Panc1 (cell line): ENCODE measurements at regions not wholly inside any gene's neighbourhood (a gene's known extent, or its start where the extent isn't known, plus 50 kb on each side); places are given as distances from the start of the nearest gene placed in this dataset.

Experiments
- ATAC-seq: fragments of 200-7000 bp; cut with Tn5 transposase; 2 replicates; pipeline ENCODE4 v1.9.1; 2020; ENCODE audit warnings: mild to moderate bottlenecking, moderate library complexity
- BruUV-seq: library from RNA; stranded (reverse); fragments of 400-500 nt; replicated peaks from 2 replicates; lab custom pipeline; 2021; lab: Mats Ljungman, UMichigan
- CTCF ChIA-PET: fragments of 300-600 bp; sonication (Branson Sonifier 250); formaldehyde crosslinking; loops from one replicate; lab custom pipeline; 2022; ENCODE audit warnings: antibody characterized with exemption; lab: Charles Lee
- POLR2A ChIA-PET: fragments of 300-600 bp; sonication (Branson Sonifier 250); formaldehyde crosslinking; loops from one replicate; lab custom pipeline; 2022; ENCODE audit warnings: antibody characterized with exemption; lab: Charles Lee
- DNase-seq: peaks from one replicate; pipeline ENCODE4 v3.0.0-alpha.2; 2010; ENCODE audit warnings: low read depth, low spot score
- H3K27ac ChIP-seq: 2 replicates; pipeline ENCODE4 v1.5.1; 2011; ENCODE audit warnings: mild to moderate bottlenecking, low read length, inconsistent platforms
- H3K27me3 ChIP-seq: fragments of 200-500 bp; sonication (Bioruptor generic); 2 replicates; pipeline ENCODE4 v1.6.0; 2014; ENCODE audit warnings: low read length, inconsistent platforms; ENCODE audit not compliant: control insufficient read depth, insufficient read depth
- H3K36me3 ChIP-seq: fragments of 200-500 bp; sonication (Bioruptor generic); 2 replicates; pipeline ENCODE4 v1.5.1; 2014; ENCODE audit warnings: inconsistent platforms, mild to moderate bottlenecking, low read length, moderate library complexity; ENCODE audit not compliant: control insufficient read depth, insufficient read depth
- H3K4me1 ChIP-seq: 2 replicates; pipeline ENCODE4 v1.5.1; 2011; ENCODE audit warnings: inconsistent platforms, mild to moderate bottlenecking, low read length, moderate library complexity; ENCODE audit not compliant: control insufficient read depth, insufficient read depth
- H3K4me3 ChIP-seq, 2 experiments: 2 replicates each; pipeline ENCODE4 v1.5.1; 2011 to 2012; ENCODE audit warnings: low read depth in 2 of 2, low read length in 2 of 2, mild to moderate bottlenecking in 2 of 2, inconsistent platforms in 1 of 2, moderate library complexity in 1 of 2
- H3K9me3 ChIP-seq: fragments of 200-500 bp; sonication (Bioruptor generic); 2 replicates; pipeline ENCODE4 v1.5.1; 2014; ENCODE audit warnings: low read depth, mild to moderate bottlenecking, inconsistent platforms, low read length, moderate library complexity; ENCODE audit not compliant: control insufficient read depth, insufficient read depth
- CTCF ChIP-seq: fragments of 450-650 bp; IDR thresholded peaks from 2 replicates; pipeline ENCODE4 v1.5.1; 2017; ENCODE audit warnings: mild to moderate bottlenecking
- POLR2AphosphoS5 ChIP-seq: IDR thresholded peaks from 2 replicates; pipeline ENCODE4 v1.6.1; 2012; ENCODE audit warnings: mild to moderate bottlenecking, low read depth, low read length, moderate library complexity
- SIN3A ChIP-seq: IDR thresholded peaks from 2 replicates; pipeline ENCODE4 v1.6.1; 2012; ENCODE audit warnings: low read depth, mild to moderate bottlenecking, low read length, moderate library complexity, borderline replicate concordance; ENCODE audit not compliant: insufficient read depth
- TCF7L2 ChIP-seq: IDR thresholded peaks from 2 replicates; pipeline ENCODE4 v1.6.1; 2011; ENCODE audit warnings: mild to moderate bottlenecking, low read depth, low read length, inconsistent platforms
- in situ Hi-C: cut with HindIII; loops from 2 replicates; pipeline ENCODE4 v1.10.0; 2016; ENCODE audit warnings: low sequenced_read_pairs, low pct_unique_long_range_greater_than_20kb
- intact Hi-C: fragments of 100-400 bp; cut with micrococcal nuclease; formaldehyde crosslinking; loops from one replicate; pipeline ENCODE4 v1.10.0; 2022; ENCODE audit not compliant: unreplicated experiment
- TF ChIP-seq, protein P1 (sequence below), 2 experiments: IDR thresholded peaks; 2 replicates each; pipeline ENCODE4 v1.6.1; 2011 to 2012; ENCODE audit warnings: low read depth in 2 of 2, control low read depth in 1 of 2, low read length in 1 of 2, mild to moderate bottlenecking in 1 of 2, moderate library complexity in 1 of 2; ENCODE audit not compliant: insufficient read depth in 1 of 2

GRCh38 chr10:3391657-3392056 lies 219.1 kb upstream of the PITRM1 start:
- TF ChIP-seq POLR2AphosphoS5: no peak
- TF ChIP-seq CTCF: no peak
- TF ChIP-seq, protein P1, sequence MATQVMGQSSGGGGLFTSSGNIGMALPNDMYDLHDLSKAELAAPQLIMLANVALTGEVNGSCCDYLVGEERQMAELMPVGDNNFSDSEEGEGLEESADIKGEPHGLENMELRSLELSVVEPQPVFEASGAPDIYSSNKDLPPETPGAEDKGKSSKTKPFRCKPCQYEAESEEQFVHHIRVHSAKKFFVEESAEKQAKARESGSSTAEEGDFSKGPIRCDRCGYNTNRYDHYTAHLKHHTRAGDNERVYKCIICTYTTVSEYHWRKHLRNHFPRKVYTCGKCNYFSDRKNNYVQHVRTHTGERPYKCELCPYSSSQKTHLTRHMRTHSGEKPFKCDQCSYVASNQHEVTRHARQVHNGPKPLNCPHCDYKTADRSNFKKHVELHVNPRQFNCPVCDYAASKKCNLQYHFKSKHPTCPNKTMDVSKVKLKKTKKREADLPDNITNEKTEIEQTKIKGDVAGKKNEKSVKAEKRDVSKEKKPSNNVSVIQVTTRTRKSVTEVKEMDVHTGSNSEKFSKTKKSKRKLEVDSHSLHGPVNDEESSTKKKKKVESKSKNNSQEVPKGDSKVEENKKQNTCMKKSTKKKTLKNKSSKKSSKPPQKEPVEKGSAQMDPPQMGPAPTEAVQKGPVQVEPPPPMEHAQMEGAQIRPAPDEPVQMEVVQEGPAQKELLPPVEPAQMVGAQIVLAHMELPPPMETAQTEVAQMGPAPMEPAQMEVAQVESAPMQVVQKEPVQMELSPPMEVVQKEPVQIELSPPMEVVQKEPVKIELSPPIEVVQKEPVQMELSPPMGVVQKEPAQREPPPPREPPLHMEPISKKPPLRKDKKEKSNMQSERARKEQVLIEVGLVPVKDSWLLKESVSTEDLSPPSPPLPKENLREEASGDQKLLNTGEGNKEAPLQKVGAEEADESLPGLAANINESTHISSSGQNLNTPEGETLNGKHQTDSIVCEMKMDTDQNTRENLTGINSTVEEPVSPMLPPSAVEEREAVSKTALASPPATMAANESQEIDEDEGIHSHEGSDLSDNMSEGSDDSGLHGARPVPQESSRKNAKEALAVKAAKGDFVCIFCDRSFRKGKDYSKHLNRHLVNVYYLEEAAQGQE (IDR thresholded peaks at IDR 0.05; ENCODE audit: insufficient read depth in 1 of 2, low read depth in 2 of 2, low read length in 1 of 2): no peak
- no peak for TF ChIP-seq TCF7L2
- Histone ChIP-seq H3K27ac (no peak overlapping the region), H3K27me3 (no peaks in the 10 kb centered on the region), H3K9me3 (no peaks in the 10 kb centered on the region), H3K4me3 (no peak overlapping the region), H3K36me3 (no peaks in the 10 kb centered on the region), H3K4me1 (no peaks in the 10 kb centered on the region)
- intact Hi-C loops (no loop called here), in situ Hi-C loops (no loop called here)
- ChIA-PET POLR2A (no interaction called here), CTCF (interaction anchor here (0.5 kb wide), 1 partner anchor 46 kb away, joined by 4 read pairs; no protein-coding TSS in a partner anchor)
- BruUV-seq: no TSS peak
- DNase-seq: no peak
- no peak for ATAC-seq

DNA sequence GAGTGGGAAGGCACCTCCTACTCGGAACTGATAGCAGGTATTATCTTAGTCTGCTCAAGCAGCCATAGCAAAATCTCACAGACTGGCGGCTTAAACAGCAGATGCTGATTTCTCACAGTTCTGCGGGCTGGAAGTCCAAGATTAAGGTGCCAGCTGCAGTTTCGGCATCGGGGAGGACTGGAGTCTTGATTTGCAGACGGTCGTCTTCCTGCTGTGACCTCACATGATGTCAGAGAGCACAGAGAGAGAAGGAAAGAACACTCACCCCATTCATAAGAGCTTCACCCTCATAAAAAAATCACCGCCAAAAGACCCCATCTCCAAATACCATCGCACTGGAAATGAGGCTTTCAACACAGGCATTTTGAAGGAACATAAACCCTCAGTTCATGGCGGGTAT lies 216.5 kb upstream of the PITRM1 start:
- BruUV-seq: no TSS peak
- intact Hi-C loops: no loop called here

More for the DNA sequence above, 216.5 kb upstream of the PITRM1 start:
- POLR2A ChIA-PET: no interaction called here
- CTCF ChIA-PET: no interaction called here
- no peaks in the 10 kb centered on the region; the same call in 1 of the 2 replicates for H3K9me3 ChIP-seq
- no peak overlapping the region for H3K4me3 ChIP-seq
- TF ChIP-seq CTCF: no peak
- TF ChIP-seq, protein P1 (IDR thresholded peaks at IDR 0.05; ENCODE audit: insufficient read depth in 1 of 2, low read depth in 2 of 2, low read length in 1 of 2): no peak
- no peak for TF ChIP-seq POLR2AphosphoS5
- TF ChIP-seq TCF7L2: no peak
- no peak for TF ChIP-seq SIN3A
- in situ Hi-C loops: no loop called here
- H3K27me3 ChIP-seq: no peaks in the 10 kb centered on the region
- ATAC-seq (no peak), DNase-seq (no peak)
- no peak overlapping the region for H3K27ac ChIP-seq
- no peaks in the 10 kb centered on the region for H3K4me1 ChIP-seq
- H3K36me3 ChIP-seq: no peaks in the 10 kb centered on the region
